GM06990 (cell line): ENCODE measurements at regions not wholly inside any gene's neighbourhood (a gene's known extent, or its start where the extent isn't known, plus 50 kb on each side); places are given as distances from the start of the nearest gene placed in this dataset.

Experiments
- DNase-seq: peaks from one replicate; pipeline ENCODE4 v3.0.0-alpha.2; 2011; ENCODE audit not compliant: insufficient read length; ENCODE audit errors: extremely low read depth
- H3K27me3 ChIP-seq: replicated peaks from 2 replicates; pipeline ENCODE4 v1.6.0; 2011; ENCODE audit warnings: low read length; ENCODE audit not compliant: control insufficient read depth, insufficient read depth
- H3K36me3 ChIP-seq: 2 replicates; pipeline ENCODE4 v1.5.1; 2011; ENCODE audit warnings: low read length; ENCODE audit not compliant: control insufficient read depth, insufficient read depth
- H3K4me3 ChIP-seq: replicated peaks from 2 replicates; pipeline ENCODE4 v1.5.1; 2011; ENCODE audit warnings: low read depth, mild to moderate bottlenecking, control low read depth, low read length
- CTCF ChIP-seq: IDR thresholded peaks from 2 replicates; pipeline ENCODE4 v1.5.1; 2011; ENCODE audit warnings: low read length, control low read depth, mild to moderate bottlenecking, inconsistent platforms; ENCODE audit not compliant: insufficient read depth, poor library complexity, severe bottlenecking

- no peak for TF ChIP-seq CTCF
- no peak for DNase-seq
- no peaks in the 10 kb centered on the region; the same call in 1 of the 2 replicates for H3K27me3 ChIP-seq
Observed at GRCh38 chr5:57577432-57578175, 95.0 kb upstream of the ACTBL2 start.

GRCh38 chr5:57576317-57576716 lies 93.7 kb upstream of the ACTBL2 start:
- no peak for TF ChIP-seq CTCF
- H3K27me3 ChIP-seq, result no peaks in the 10 kb centered on the region; the same call in 1 of the 2 replicates
- no peak overlapping the region for H3K4me3 ChIP-seq
- no peak for DNase-seq
- H3K36me3 ChIP-seq, result no peaks in the 10 kb centered on the region

More at GRCh38 chr5:57577432-57578175, 95.0 kb upstream of the ACTBL2 start:
- H3K36me3 ChIP-seq, result no peaks in the 10 kb centered on the region
- no peak overlapping the region for H3K4me3 ChIP-seq

- TF ChIP-seq CTCF, result no peak
- no peak overlapping the region for H3K4me3 ChIP-seq
- no peaks in the 10 kb centered on the region; the same call in 1 of the 2 replicates for H3K27me3 ChIP-seq
- DNase-seq, result no peak
- H3K36me3 ChIP-seq, result no peaks in the 10 kb centered on the region
Observed at GRCh38 chr5:57575839-57576238, 93.2 kb upstream of the ACTBL2 start.

- Histone ChIP-seq H3K4me3 (no peak overlapping the region), H3K27me3 (no peaks in the 10 kb centered on the region), H3K36me3 (no peaks in the 10 kb centered on the region)
- TF ChIP-seq CTCF, result no peak
- DNase-seq, result no peak
Observed at GRCh38 chr5:57572461-57572860, 89.8 kb upstream of the ACTBL2 start.

- TF ChIP-seq CTCF, result no peak
- no peak overlapping the region for H3K4me3 ChIP-seq
- no peaks in the 10 kb centered on the region for H3K36me3 ChIP-seq
- no peak for DNase-seq
- H3K27me3 ChIP-seq, result no peaks in the 10 kb centered on the region
Observed at GRCh38 chr5:57569601-57570000, 87.0 kb upstream of the ACTBL2 start.
